Liver (tissue), 8 donors: ENCODE measurements at regions not wholly inside any gene's neighbourhood (a gene's known extent, or its start where the extent isn't known, plus 50 kb on each side); places are given as distances from the start of the nearest gene placed in this dataset.

Experiments
- DNase-seq: peaks from one replicate; pipeline ENCODE4 v3.0.0-alpha.2; 2017; ENCODE audit warnings: low spot score
- H3K27ac ChIP-seq, 2 donors: one replicate each; pipeline ENCODE4 v1.7.0; 2013; ENCODE audit warnings: inconsistent platforms in 2 of 2, low read length in 2 of 2, control low read depth in 1 of 2, low read depth in 1 of 2, mild to moderate bottlenecking in 1 of 2
- H3K27me3 ChIP-seq, 4 donors: one replicate each; pipeline versions ENCODE4 v1.6.1 to v1.7.0; 2013; ENCODE audit warnings: low read length in 3 of 4, inconsistent platforms in 1 of 4, mild to moderate bottlenecking in 1 of 4, moderate library complexity in 1 of 4; ENCODE audit not compliant: control insufficient read depth in 4 of 4, insufficient read depth in 4 of 4
- H3K36me3 ChIP-seq, 4 donors: one replicate each; pipeline versions ENCODE4 v1.6.1 to v1.7.0; 2013; ENCODE audit warnings: low read length in 3 of 4, mild to moderate bottlenecking in 3 of 4, low read depth in 1 of 4, moderate library complexity in 1 of 4; ENCODE audit not compliant: control insufficient read depth in 4 of 4, insufficient read depth in 3 of 4
- H3K4me1 ChIP-seq, 4 donors: one replicate each; pipeline versions ENCODE4 v1.6.1 to v1.7.0; 2013; ENCODE audit warnings: low read length in 3 of 4, mild to moderate bottlenecking in 3 of 4, moderate library complexity in 1 of 4; ENCODE audit not compliant: control insufficient read depth in 4 of 4, insufficient read depth in 4 of 4
- H3K4me3 ChIP-seq, 3 donors: one replicate each; pipeline versions ENCODE4 v1.6.1 to v1.7.0; 2013; ENCODE audit warnings: low read length in 3 of 3, control low read depth in 1 of 3, low read depth in 1 of 3, mild to moderate bottlenecking in 1 of 3
- H3K9ac ChIP-seq, 2 donors: one replicate each; pipeline ENCODE4 v1.7.0; 2013; ENCODE audit warnings: low read length in 2 of 2, mild to moderate bottlenecking in 2 of 2, moderate library complexity in 2 of 2, control low read depth in 1 of 2, low read depth in 1 of 2
- H3K9me3 ChIP-seq, 4 donors: one replicate each; pipeline versions ENCODE4 v1.6.1 to v1.7.0; 2013; ENCODE audit warnings: low read length in 3 of 4; ENCODE audit not compliant: control insufficient read depth in 4 of 4
- ATF3 ChIP-seq: IDR thresholded peaks from 2 replicates; pipeline ENCODE4 v1.6.1; 2016; ENCODE audit warnings: antibody characterized with exemption
- CTCF ChIP-seq: fragments of 150-350 bp; IDR thresholded peaks from 2 replicates; pipeline ENCODE4 v1.5.1; 2017; ENCODE audit warnings: improper control_type of control experiment, low read depth, low read length; ENCODE audit not compliant: missing input control
- EGR1 ChIP-seq, 2 donors: IDR thresholded peaks; 2 replicates each; pipeline ENCODE4 v1.6.1; 2016 to 2018; ENCODE audit warnings: antibody characterized with exemption in 2 of 2, low read depth in 2 of 2
- FOXA1 ChIP-seq: IDR thresholded peaks from 2 replicates; pipeline ENCODE4 v1.6.1; 2016; ENCODE audit warnings: antibody characterized with exemption
- FOXA2 ChIP-seq: IDR thresholded peaks from 2 replicates; pipeline ENCODE4 v1.6.1; 2016; ENCODE audit warnings: antibody characterized with exemption
- GABPA ChIP-seq, 2 donors: IDR thresholded peaks in 1 of 2; conservative IDR thresholded peaks in 1 of 2; 2 replicates each; pipeline ENCODE4 v1.6.1; 2016; ENCODE audit warnings: antibody characterized with exemption in 2 of 2, mild to moderate bottlenecking in 1 of 2, moderate library complexity in 1 of 2
- HNF4A ChIP-seq, 2 donors: conservative IDR thresholded peaks; 2 replicates each; pipeline ENCODE4 v1.6.1; 2016; ENCODE audit warnings: antibody characterized with exemption in 2 of 2, mild to moderate bottlenecking in 2 of 2
- HNF4G ChIP-seq: IDR thresholded peaks from 2 replicates; pipeline ENCODE4 v1.6.1; 2016; ENCODE audit warnings: antibody characterized with exemption
- JUND ChIP-seq, 2 donors: IDR thresholded peaks; 2 replicates each; pipeline ENCODE4 v1.6.1; 2016; ENCODE audit warnings: antibody characterized with exemption in 2 of 2
- MAX ChIP-seq: IDR thresholded peaks from 2 replicates; pipeline ENCODE4 v1.6.1; 2016; ENCODE audit warnings: antibody characterized with exemption
- NR2F2 ChIP-seq: IDR thresholded peaks from 2 replicates; pipeline ENCODE4 v1.6.1; 2016; ENCODE audit warnings: antibody characterized with exemption
- RAD21 ChIP-seq, 2 donors: IDR thresholded peaks; 2 replicates each; pipeline ENCODE4 v1.6.1; 2016; ENCODE audit warnings: antibody characterized with exemption in 2 of 2, mild to moderate bottlenecking in 2 of 2
- REST ChIP-seq: IDR thresholded peaks from 2 replicates; pipeline ENCODE4 v1.6.1; 2016; ENCODE audit warnings: antibody characterized with exemption, mild to moderate bottlenecking
- RXRA ChIP-seq, 2 donors: IDR thresholded peaks; 2 replicates each; pipeline ENCODE4 v1.6.1; 2017 to 2018; ENCODE audit warnings: antibody characterized with exemption in 2 of 2, mild to moderate bottlenecking in 1 of 2
- SP1 ChIP-seq: IDR thresholded peaks from 2 replicates; pipeline ENCODE4 v1.6.1; 2018; ENCODE audit warnings: antibody characterized with exemption, mild to moderate bottlenecking
- TAF1 ChIP-seq: conservative IDR thresholded peaks from 2 replicates; pipeline ENCODE4 v1.6.1; 2016; ENCODE audit warnings: antibody characterized with exemption, mild to moderate bottlenecking
- YY1 ChIP-seq: IDR thresholded peaks from 2 replicates; pipeline ENCODE4 v1.6.1; 2016; ENCODE audit warnings: antibody characterized with exemption, mild to moderate bottlenecking
- ZBTB33 ChIP-seq: IDR thresholded peaks from 2 replicates; pipeline ENCODE4 v1.6.1; 2016; ENCODE audit warnings: antibody characterized with exemption
- WGBS: extraction: QIAGEN DNeasy Blood & Tissue Kit; methylation state at CpG from one replicate; pipeline ENCODE4 v1.1.7; 2013; 5-methylcytosine and 5-hydroxymethylcytosine counted together
- donor health status: healthy.
- donor health status: healthy.
- donor health status: healthy.
- donor health status: healthy.
- donor health status: healthy.

GRCh38 chr3:180250172-180250571, 213.4 kb upstream of the PEX5L start (continued):
- TF ChIP-seq YY1: no peak
- no peak for TF ChIP-seq RXRA (IDR thresholded peaks at IDR 0.05)
- no peak for TF ChIP-seq TAF1
- TF ChIP-seq MAX: no peak
- TF ChIP-seq ATF3: no peak
- no peak for TF ChIP-seq HNF4A (conservative IDR thresholded peaks at IDR 0.05)
- TF ChIP-seq FOXA1: no peak
- TF ChIP-seq NR2F2: no peak

- H3K4me1 ChIP-seq: no peaks in the 10 kb centered on the region
- 67% methylated on average over 3 of the region's 3 CpGs for WGBS
- no peak for DNase-seq
- no peaks in the 10 kb centered on the region for H3K27me3 ChIP-seq
- no peak overlapping the region for H3K9ac ChIP-seq
- TF ChIP-seq ATF3 (no peak), NR2F2 (no peak), MAX (no peak), RXRA (IDR thresholded peaks at IDR 0.05) (no peak), SP1 (no peak), YY1 (no peak), EGR1 (IDR thresholded peaks at IDR 0.05; ENCODE audit: low read depth in 2 of 2) (no peak), TAF1 (no peak), REST (no peak), FOXA2 (no peak), HNF4G (no peak), ZBTB33 (no peak)
- H3K27ac ChIP-seq: no peak overlapping the region
- H3K9me3 ChIP-seq: no peaks in the 10 kb centered on the region
- no peak overlapping the region for H3K4me3 ChIP-seq
- H3K36me3 ChIP-seq: no peaks in the 10 kb centered on the region
These were observed 215.9 kb upstream of the PEX5L start for GRCh38 chr3:180252683-180253082.

GRCh38 chr3:180253283-180253682, 216.5 kb upstream of the PEX5L start:
- Histone ChIP-seq H3K9me3 (no peaks in the 10 kb centered on the region), H3K4me1 (no peaks in the 10 kb centered on the region), H3K4me3 (no peak overlapping the region), H3K27ac (no peak overlapping the region), H3K36me3 (no peaks in the 10 kb centered on the region), H3K9ac (no peak overlapping the region), H3K27me3 (no peaks in the 10 kb centered on the region)
- WGBS: 35% methylated on average over 1 of the region's 1 CpG
- no peak for DNase-seq
- TF ChIP-seq NR2F2 (no peak), REST (no peak), SP1 (no peak), ATF3 (no peak), TAF1 (no peak), HNF4A (conservative IDR thresholded peaks at IDR 0.05) (no peak), RXRA (IDR thresholded peaks at IDR 0.05) (no peak), CTCF (no peak), JUND (IDR thresholded peaks at IDR 0.05) (no peak), GABPA (IDR thresholded peaks at IDR 0.05 in 1 of 2, conservative IDR thresholded peaks at IDR 0.05 in 1 of 2) (no peak), RAD21 (IDR thresholded peaks at IDR 0.05) (no peak), FOXA2 (no peak)
